Astrocyte of the cerebellum (primary cell): ENCODE measurements at regions not wholly inside any gene's neighbourhood (a gene's known extent, or its start where the extent isn't known, plus 50 kb on each side); places are given as distances from the start of the nearest gene placed in this dataset.

Experiments used
- DNase-seq: peaks from one replicate; pipeline ENCODE4 v3.0.0-alpha.2; 2011; ENCODE audit warnings: low read depth
- H3K4me3 ChIP-seq: 2 replicates; pipeline ENCODE4 v1.5.1; 2011; ENCODE audit warnings: mild to moderate bottlenecking, low read depth, low read length, moderate library complexity
- in situ Hi-C: cut with HindIII; loops from 2 replicates; pipeline ENCODE4 v1.10.0; 2017; ENCODE audit warnings: low sequenced_read_pairs
- TF ChIP-seq, protein P1 (sequence below): IDR thresholded peaks from 2 replicates; pipeline ENCODE4 v1.5.1; 2012; ENCODE audit warnings: low read length, low read depth, moderate library complexity, mild to moderate bottlenecking; ENCODE audit errors: missing control alignments

DNA sequence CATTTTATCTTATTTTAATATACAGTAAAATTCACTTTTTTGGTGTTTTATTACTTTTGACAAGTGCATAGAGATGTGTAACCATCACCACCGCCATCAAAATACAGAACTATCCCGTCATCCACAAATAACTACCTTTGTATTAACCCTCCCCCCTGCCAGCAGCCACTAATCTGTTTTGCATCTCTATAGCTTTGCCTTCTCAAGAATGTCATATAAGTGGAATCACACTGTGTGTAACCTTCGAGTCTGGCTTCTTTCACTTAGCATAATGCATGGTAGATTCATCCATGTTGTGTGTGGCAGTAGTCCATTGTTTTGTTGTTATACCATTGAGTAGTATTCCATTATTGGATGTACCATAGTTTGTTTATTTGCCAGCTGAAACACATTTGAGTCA, 98.8 kb downstream of the BOD1 start:
- TF ChIP-seq, protein P1, sequence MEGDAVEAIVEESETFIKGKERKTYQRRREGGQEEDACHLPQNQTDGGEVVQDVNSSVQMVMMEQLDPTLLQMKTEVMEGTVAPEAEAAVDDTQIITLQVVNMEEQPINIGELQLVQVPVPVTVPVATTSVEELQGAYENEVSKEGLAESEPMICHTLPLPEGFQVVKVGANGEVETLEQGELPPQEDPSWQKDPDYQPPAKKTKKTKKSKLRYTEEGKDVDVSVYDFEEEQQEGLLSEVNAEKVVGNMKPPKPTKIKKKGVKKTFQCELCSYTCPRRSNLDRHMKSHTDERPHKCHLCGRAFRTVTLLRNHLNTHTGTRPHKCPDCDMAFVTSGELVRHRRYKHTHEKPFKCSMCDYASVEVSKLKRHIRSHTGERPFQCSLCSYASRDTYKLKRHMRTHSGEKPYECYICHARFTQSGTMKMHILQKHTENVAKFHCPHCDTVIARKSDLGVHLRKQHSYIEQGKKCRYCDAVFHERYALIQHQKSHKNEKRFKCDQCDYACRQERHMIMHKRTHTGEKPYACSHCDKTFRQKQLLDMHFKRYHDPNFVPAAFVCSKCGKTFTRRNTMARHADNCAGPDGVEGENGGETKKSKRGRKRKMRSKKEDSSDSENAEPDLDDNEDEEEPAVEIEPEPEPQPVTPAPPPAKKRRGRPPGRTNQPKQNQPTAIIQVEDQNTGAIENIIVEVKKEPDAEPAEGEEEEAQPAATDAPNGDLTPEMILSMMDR, result no peak
- DNase-seq, result no peak
- no peak overlapping the region for H3K4me3 ChIP-seq
- in situ Hi-C loops, result no loop called here

DNA sequence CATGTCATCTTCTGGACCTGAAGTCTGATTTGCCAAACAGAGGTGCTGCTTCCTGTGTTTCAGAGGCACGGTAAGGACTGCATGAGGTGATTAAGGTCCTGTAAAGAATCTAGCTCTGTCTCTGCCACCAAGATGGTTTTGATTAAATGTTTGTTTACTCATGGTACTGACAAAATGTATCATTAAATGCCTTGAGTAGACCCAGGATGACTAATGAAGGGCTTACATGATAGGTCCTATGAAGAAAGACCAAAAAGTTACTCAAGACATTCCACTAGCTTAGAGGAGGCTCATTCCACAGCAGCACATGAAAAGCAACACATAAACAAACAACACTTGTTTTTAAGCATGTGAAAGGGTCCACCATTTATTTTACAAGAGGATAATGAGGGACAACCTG, 100.9 kb downstream of the BOD1 start:
- H3K4me3 ChIP-seq, result no peak overlapping the region
- in situ Hi-C loops, result no loop called here
- TF ChIP-seq, protein P1, result no peak
- no peak for DNase-seq

DNA sequence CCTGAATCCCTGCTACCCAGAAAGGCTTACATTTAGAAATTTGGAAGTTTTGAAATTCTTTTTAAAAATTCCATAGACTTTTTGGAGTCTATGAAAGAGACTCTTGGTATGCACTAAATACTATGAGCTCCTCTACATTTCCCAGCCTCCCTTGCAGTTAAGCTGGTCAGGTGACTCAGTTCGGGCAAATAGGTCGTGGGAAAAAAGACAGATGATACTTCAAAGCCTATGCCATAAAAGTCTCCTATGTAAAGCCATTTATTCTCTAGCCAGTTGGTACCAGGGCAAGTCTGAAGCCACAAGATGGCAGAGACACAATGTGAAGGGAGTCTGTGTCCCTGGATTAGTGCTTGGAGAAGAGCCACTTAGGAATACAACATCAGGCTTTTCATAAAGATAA, 101.8 kb downstream of the BOD1 start:
- TF ChIP-seq, protein P1, result no peak
- no peak overlapping the region for H3K4me3 ChIP-seq
- in situ Hi-C loops, result no loop called here
- no peak for DNase-seq

DNA sequence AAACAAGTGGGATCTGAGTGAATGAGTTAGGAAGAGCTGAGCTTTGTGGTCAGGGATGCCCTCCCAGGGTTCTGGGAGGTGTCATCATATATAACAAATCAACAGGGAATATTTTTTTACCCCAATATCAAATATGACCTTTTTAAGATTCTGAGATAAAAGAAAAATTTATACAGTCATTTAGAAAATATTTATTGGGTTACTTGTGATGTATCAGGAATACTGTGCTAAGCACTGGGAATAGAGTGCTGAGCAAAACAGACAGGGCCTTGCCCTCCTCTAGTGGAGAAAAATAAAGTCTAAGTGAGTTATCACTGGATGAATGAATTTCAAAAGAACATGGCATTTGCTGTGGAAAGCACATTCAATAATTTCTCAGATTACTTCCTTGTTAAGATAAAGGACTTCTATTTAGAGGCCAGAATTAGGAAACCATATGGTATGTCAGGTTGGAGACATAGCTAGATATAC, 102.9 kb downstream of the BOD1 start:
- TF ChIP-seq, protein P1, result peak; percentile 39
- DNase-seq, result peak; percentile 20
- no peak overlapping the region for H3K4me3 ChIP-seq
- in situ Hi-C loops, result no loop called here

DNA sequence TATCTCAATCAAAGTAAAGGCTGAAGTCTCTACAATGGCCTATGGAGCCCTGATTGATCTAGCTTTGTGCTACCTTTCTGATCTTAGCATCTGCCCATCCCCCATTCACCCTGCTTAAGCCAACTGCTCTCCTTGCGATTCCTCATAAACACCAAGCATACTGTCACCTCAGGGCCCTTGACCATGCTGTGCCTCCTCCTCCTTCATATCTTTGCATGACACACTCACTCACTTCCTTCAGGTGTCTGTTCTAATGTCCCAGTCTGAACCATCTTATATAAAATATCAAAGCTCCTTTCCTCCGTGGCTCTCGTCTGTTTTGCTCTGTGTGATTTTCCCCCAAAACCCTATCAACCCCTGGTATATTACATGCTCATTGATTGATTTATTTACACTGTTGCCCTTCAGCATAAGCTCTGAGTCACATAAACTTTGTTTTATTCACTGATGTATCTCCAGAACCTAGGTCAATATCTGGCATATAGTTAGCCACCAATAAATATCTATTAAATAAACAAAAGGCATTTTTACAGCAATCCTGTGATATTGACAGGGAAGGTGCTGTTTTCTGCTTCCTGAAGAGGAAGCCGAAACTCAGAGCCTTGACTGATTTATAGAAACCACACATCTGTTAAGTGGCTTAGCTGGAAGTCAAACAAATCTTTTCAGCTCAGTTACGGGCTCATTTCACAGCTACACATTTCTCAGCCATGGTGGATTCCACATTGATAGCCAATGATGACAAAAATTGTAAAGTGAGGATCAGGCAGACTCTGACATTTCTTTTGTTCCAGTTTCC, 103.6 kb downstream of the BOD1 start:
- TF ChIP-seq, protein P1, result no peak
- in situ Hi-C loops, result no loop called here

DNA sequence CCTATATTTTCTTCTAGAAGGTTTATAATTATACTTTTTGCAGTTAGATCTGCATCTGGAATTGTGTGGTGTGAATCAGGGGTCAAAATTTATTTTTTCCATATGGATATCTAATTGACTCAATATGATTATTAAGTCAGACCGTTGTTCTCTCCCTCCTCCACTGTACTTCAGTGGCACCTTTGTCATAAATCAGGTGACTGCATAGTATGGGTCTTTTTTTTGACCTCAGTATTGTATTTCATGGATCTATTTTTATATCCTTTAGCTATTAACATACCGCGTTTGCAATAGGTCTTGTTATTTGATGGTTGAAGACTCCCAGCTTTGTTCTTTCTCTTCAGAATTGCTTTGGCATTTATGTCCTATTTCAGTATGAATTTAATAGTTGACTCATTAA, 107.4 kb downstream of the BOD1 start:
- in situ Hi-C loops, result no loop called here
- TF ChIP-seq, protein P1, result no peak
- DNase-seq, result no peak
- no peak overlapping the region for H3K4me3 ChIP-seq

More for the DNA sequence above, 103.6 kb downstream of the BOD1 start:
- no peak for DNase-seq
- no peak overlapping the region for H3K4me3 ChIP-seq
